CD4-positive, alpha-beta T cell treated with Interleukin-4 for 4 hours (primary cell): ENCODE measurements at regions not wholly inside any gene's neighbourhood (a gene's known extent, or its start where the extent isn't known, plus 50 kb on each side); places are given as distances from the start of the nearest gene placed in this dataset.
"Not testable (repeated sequence)": the region's sequence is repeated elsewhere in the genome, so short reads cannot be mapped to it uniquely, and the experiment has no call there.

Experiments used
- DNase-seq: peaks from one replicate; pipeline ENCODE4 v3.0.0-alpha.2; 2020

DNA sequence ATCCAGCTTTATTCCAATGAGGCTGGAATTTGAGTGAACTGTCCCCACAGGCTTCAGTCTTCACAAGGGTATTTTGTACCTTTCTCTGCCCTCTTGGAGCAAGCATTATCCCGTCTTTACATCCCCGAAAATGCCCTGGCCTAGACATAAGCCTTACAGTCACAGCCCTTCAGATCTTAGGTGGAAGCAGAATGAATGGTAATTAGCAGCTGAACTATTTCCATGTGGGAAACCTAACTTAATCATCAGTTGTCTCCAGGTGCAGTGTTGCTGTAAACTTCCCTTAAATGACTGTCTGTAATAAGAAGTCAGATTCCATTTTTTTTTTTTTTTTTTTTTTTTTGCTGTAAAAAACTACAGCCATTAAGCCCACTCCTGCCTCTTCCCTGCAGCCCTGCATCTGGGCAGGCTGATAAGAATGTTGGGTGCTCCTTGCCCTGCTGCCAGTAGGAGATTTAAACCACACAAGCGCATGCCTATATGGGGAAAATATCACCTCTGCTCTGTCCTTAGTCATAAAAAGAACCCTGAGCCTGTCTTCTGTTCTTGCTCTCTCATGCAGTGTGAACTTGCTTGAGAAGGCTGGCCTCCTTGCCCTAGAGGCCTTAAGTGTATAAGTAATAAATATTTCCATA, 426.8 kb upstream of the SLITRK5 start:
- DNase-seq: no peak

DNA sequence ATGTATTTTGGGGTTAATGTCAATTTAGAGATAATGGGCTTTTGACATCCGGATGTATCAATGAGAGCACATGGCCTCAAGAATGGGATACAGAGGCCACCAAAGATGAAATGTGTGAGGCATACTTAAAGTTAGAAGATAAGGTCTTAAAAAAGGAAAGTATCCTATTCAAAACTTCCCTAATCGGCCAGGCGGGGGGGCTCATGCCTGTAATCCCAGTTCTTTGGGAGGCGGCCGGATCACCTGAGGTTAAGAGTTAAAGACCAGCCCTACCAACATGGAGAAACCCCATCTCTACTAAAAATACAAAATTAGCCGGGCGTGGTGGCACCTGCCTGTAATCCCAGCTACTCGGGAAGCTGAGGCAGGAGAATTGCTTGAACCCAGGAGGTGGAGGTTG, 421.3 kb upstream of the SLITRK5 start:
- not testable (repeated sequence) for DNase-seq

DNA sequence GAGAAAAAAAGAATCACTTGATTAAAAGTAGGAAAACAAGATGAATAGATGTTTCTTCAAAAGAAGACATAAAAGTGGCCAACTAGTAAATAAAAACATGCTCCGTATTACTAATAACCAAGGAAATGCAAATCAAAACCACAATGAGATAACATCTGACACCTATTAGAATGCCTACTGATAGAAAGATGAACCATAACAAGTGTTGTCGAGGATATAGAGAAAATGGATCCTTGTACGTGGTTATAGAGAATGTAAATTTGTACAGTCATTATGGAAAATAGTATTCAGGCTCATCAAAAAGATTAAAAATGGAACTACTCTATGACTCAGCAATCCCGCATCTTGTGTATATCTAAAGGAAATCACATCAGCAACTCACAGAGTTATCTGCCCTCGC, 415.8 kb upstream of the SLITRK5 start:
- DNase-seq: no peak

DNA sequence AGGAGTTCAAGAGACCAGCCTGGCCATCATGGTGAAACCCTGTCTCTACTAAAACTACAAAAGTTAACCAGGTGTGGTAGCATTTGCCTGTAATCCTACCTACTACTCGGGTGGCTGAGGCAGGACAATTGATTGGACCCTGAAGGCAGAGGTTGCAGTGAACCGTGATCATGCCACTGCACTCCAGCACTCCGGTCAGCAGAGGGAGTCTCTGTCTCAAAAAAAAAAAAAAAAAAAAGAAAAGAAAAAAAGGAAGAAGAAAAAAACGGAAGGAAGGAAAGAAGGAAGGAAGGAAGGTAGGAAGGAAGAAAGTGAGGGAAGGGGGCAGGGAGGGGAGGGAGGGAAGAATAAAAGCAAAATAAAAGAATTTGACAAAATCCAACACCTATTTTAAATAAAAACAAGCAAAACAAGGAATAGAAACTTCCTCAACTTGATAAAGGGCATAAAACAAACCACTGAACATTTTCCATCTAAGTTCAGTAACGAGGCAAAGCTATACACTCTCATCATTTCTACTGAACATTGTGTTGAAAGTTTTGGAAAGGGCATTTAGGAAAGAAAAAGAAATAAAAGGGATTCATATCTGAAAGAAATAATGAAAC, 411.6 kb upstream of the SLITRK5 start:
- no peak for DNase-seq

DNA sequence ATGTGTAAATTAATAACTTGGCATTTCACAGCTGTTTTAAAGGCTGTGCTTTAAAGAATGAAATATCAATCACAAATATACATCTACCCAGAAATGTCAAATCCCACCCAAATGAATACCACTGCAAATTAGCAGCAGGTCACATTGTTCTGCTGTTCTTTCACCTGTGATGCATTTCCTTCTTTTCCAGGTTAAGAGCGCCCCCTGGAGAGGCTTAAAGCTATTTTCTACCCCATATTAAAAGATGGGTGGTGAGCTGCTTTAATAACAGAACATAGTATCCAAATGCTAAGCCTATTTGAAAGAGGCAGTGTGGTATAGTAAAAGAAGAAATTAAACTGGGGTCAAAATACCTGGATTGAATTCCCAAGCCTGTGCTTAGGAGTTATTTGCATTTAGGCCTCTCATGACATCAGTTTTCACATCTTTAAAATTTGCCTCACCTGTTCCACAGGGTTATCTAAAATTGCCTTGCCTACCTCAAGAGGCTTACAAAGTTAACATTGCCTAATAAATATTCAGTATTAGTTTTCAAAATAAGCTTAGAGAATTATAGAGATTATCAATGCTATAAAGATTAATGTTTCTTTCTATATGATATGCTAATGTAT, 396.9 kb upstream of the SLITRK5 start:
- no peak for DNase-seq

DNA sequence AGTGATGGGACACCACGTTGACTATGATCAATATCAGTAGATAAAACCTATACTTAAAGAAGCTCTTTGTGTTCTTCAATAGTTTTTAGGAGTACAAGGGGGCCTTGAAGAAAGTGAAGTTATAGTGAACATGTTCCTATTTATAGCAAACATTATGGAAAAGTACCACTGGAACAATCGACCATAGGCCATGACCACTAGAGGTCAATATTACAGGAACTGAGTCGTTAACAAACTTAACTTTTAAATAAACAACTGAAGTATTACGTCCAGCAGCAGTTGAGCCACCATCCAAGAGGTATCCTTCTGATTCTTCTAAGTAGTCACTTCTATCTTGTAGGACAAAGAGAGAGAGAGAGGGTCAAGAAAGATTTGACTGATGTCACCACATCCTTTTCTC, 391.0 kb upstream of the SLITRK5 start:
- no peak for DNase-seq

DNA sequence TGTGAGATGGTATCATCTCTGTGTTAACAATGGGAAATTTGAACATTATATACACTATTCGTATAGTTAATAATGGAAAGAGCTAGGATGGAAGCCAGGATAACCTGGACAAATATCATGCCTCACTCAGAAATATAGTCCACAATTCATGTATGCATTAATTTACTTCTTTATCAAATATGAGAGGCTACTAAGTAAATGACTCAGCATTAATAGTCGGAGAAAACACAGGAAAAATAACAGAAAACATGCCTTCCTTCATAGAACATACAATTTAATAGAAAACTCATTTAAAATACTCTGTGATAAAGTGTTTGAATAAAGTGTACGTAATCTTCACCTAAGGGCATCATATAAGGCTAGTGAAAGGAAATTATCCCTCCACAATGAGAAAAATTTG, 383.4 kb upstream of the SLITRK5 start:
- DNase-seq: no peak

DNA sequence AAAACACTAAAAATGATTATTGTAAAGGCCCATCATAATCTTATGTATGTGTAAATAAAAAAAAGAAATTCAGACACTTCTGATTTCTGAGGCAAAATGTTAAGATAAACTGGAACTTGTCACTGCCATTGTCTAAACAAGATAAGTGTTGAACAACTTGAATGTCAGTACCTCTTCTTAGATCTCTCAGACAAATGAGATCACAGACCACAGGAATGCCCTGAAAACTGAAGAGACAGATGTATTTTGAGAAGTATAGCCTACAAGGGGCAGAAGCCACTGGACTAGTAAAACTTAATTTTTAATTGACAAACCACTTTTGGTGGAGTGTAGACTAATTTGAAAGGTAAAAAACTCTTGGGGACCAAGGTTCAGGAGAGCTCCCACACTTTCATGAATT, 375.5 kb upstream of the SLITRK5 start:
- no peak for DNase-seq

DNA sequence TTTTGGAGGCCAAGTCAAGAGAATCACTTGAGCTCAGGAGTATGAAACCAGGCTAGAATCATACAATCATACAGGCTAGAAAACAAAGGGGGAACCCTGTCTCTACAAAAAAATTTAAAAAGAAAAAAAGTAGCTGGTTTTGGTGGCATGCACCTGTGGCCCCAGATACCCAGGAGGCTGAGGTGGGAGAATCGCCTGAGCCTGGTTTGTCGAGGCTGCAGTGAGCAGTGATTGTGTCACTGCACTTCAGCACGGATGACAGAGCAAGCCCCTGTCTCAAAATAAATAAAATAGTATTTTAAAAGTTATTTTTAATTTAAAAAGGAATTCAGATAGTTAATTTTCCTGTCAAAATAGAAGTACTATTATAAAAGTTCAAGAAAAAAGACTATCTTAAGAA, 369.1 kb upstream of the SLITRK5 start:
- no peak for DNase-seq

DNA sequence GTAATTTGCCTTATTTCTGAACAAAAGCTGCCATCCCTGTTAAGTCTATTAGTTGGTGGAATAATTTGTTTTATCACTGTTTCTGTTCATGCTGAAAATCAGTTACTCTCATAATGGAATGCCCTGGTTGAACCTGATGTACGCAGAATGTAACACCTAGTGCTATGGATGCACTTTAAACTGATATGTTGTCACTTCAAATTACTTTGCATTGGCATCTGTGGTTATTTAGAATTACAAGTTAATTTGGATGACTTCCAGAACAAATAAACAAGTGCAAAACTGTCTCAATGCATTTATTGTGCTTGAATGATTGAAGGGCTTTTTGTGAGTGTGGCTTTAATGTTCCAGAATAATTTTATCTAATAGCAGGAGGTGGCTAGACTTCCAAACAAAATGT, 368.2 kb upstream of the SLITRK5 start:
- DNase-seq: no peak

DNA sequence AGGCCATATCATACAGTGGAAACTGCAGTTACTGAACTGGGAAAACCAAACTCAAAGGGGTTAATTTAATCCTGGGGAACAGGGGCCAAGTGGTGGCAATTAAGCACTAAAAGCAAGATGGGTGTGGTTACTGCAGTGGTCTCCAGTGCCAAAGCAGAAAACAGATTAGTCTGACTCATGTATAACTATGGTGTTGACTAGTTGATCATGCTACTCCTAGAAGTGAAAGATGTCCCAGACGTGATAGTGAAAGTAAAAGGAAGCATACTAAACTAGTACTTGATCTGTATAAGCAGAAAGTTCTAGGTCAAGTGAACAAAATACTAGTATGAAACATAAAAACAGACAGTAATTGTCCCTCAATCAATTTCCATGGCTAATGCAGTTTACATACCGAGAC, 360.0 kb upstream of the SLITRK5 start:
- DNase-seq: no peak

DNA sequence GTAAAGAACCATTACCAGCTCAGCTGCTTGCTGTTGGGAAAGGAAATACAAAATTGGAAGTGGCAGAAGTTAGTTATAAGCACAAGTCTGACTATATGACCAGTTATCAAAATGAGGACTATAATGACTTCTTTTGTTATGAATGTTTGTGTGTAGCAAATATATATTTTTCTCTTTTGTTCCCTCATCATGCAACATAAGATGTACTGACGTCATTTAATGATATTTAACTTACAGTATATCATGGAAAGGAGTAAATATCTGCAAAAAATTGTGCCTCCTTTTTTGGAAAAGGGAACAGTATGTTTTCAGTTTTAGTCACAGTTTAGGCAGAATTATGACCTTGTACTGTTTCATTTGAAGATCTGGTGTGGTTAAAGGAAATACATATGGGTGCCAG, 356.3 kb upstream of the SLITRK5 start:
- DNase-seq: no peak

DNA sequence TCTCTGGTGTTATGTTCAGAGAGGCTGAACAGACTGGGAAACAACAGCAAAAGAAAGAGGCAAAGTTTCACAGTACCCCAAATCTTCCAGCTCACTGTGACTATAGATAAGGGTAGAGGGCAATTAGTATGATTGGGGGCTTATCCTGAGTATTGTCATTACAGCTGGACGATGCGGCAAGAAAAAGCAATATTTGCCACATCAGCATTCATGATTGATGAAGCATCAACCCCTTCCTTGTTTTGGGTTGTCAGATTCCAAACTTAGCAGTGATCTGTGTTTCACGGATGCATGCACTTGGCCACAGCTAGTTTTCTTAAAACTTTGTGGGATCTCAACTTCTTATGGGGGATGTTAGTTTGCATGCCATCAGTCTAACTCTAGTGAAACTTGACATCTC, 348.8 kb upstream of the SLITRK5 start:
- DNase-seq: no peak

DNA sequence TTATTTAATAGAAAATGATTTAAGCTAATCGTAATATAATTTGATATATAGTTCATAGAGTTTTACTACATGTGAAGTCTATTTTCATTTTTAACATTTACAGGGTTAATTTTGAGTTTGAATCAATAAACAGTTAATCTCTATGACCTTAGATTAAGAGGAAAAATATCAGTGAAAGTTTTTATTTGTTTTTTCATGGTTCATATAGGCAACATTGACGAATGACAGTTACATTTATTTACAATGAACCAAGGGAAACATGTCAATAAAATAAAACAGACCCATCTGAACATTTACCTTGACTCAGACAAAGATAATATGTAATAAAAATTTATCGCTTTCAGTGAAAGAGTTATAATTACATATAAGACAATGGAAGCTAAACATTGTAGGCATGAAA, 346.6 kb upstream of the SLITRK5 start:
- no peak for DNase-seq

DNA sequence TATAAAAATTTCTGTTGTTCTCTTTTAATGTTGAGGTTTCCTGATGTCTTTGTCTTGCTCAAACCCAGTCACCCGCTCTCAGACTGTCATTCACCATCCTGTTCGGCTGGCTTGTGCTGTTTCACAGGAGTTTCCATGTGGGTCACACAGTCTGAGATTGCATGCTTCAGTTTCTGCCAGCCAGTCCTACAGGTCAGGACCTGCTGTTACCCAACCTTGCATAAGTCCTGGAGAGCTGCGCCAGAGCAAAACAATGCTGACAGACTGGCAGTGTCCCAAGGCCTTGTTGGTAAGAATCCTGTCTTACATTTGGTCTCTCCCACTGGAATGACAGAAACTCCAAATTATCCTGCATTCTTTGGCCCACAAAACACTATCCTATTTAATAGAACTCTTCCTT, 340.0 kb upstream of the SLITRK5 start:
- DNase-seq: no peak

DNA sequence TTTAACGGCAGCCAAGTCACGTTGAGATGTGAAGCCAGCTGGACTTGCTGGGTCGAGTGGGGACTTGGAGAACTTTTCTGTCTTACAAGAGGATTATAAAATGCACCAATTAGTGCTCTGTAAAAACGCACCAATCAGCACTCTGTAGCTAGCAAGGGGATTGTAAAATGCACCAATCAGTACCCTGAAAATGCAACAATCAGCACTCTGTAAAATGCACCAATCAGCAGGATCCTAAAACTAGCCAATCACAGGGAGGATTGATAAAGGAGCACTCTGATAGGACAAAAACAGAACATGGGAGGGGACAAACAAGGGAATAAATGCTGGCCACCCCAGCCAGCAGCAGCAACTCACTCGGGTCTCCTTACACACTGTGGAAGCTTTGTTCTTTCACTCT, 337.6 kb upstream of the SLITRK5 start:
- no peak for DNase-seq

DNA sequence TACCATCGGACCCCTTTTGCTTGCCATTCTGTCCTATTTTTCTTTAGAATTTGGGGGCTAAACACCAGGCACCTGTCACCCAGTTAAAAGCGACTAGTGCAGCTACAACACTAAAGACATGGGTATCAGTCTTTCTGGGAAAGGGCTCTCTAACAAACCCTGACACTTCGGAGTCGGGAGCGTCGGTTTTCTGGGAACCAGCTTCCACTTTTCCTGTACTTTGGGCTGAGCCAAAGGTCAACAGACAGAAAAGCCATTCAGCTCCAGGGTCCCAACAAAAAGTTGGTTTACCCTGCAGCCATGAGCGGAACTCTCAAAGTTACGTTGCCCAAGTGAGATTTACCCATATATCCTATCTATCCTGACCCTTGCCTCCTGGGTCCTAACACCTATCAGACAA, 337.0 kb upstream of the SLITRK5 start:
- no peak for DNase-seq

DNA sequence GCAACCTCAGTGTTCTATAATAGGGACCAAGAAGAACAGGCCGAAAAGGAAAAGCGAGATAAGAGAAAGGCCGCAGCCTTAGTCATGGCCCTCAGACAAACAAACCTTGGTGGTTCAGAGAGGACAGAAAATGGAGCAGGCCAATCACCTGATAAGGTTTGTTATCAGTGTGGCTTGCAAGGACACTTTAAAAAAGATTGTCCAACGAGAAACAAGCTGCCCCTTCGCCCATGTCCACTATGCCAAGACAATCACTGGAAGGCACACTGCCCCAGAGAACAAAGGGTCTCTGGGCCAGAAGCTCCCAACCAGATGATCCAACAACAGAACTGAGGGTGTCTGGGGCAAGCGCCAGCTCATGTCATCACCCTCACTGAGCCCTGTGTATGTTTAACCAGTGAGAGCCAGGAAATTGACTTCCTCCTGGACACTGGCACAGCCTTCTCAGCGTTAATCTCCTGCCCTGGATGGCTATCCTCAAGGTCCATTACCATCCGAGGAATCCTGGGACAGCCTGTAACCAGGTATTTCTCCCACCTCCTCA, 334.8 kb upstream of the SLITRK5 start:
- not testable (repeated sequence) for DNase-seq

DNA sequence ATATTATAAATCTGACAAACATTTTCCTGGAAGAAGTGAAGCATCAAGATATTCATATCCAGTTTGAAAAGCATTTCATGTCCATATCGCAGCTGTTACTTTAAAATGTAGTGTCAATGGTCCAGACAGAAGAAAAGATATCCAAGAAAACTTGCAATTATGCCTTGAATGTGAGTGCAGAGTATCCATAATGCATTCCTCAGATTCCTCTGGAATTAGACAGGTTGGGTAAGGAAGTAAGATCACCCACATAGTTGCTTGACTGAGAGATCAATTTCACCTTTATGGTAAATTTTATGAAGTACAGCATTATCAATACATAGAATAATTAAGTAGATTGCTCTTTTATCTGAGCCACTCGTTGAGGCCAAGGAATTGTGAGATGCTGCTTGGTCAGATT, 327.0 kb upstream of the SLITRK5 start:
- DNase-seq: no peak

DNA sequence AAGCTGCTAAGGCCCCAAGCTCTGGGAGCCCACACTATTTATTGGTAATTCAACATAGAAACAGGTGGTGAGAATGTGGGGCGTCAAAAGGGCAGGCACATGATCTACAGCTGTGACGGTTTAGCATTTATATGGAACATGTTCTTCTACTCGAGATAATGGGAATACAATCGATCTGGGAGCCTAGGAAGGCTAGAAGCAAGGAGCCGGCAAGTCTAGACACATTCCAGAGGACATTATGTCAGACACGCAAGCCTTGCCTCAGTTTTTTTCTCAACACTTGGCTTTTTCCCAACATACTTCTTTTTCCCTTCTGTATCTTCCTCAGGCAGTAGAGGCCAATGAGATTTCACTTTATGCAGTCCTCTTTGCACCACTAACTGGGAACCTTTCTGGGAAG, 315.7 kb upstream of the SLITRK5 start:
- no peak for DNase-seq

DNA sequence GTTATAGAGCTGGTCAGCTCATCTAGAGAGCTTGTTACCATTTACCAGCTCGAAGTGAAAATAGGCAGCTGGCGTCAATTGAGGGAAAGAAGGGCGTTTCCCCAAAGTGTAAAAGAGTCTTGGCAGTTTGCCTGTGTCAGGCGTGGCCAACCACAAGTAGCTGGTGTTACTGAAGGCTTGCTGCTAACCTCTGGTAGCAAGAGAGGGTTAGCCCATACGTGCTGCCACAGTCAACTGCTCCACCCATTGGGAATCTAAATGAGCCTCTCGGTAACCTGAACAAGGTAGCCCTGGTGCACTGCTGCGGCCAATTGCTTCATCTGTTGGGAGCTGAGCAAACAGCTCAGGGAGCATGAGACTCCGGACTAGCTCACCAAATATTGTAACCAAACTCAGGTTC, 314.9 kb upstream of the SLITRK5 start:
- no peak for DNase-seq

DNA sequence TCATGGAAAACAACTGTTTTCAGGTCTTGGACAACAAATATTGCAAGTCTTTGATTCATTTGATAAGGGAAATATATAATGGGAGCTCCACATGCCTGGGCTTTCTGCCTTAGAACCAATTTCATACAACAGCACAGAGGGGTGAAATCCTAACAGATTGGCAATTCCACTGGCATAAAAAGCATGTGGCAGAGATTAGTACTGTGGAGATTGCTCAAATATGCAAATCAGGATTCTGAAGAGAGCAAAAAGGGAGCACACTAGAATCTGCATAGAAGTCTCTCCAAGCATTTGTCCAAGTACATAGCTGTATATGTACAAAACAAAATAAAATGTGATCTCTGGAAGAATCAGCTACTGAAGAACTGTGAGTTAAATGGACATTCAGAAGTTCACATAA, 312.9 kb upstream of the SLITRK5 start:
- no peak for DNase-seq

DNA sequence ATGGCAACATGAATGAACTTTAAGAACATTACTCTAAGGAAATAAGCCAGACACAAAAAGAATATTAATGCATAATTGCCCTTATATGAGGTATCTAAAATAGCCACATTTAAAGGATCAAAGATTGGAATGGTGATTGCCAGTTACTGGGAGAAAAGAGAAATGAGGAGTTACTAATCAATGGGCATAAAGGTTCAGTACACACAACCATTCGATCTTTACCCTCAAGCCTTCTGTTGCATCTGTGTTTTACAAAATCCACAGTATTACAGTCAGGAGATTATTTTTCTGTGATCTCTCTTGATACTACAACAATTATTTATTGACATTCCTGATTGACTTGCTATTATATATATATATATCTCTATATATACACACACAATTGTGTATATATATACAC, 310.0 kb upstream of the SLITRK5 start:
- no peak for DNase-seq

DNA sequence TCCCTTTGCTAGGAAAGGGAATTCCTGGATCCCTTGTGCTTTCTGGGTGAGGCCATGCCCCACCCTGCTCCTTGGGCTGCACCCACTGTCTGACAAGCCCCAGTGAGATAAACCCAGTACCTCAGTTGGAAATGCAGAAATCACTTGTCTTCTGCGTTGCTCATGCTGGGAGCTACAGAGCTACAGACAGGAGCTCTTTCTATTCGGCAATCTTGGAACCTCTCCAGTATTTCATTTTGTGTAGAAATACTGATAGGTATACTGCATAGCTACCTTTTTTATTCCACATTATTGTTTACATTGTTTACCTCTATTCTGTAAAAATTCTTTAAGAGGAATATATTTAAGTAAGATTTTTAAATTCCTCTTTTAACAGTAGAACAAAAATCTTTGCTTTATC, 302.5 kb upstream of the SLITRK5 start:
- no peak for DNase-seq

DNA sequence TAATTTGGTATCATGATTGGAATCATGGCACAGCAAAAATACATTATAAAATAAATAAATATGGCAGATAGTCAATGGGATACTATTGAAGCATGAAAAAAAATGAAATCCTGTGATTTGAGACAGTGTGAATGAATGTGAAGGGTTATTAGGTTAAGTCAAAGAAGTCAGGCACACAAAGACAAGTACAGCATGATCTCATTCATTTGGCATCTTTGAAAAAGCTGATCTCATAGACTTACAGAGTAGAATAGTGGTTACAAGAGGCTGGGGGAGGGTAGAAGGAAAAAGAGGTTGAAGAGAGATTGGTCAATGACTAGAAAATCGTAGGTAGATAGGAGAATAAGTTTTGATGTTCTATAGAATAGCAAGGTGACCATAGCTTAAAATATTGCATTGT, 295.1 kb upstream of the SLITRK5 start:
- no peak for DNase-seq
